HG03064 (cell line): ENCODE measurements at regions not wholly inside any gene's neighbourhood (a gene's known extent, or its start where the extent isn't known, plus 50 kb on each side); places are given as distances from the start of the nearest gene placed in this dataset.

ENCODE experiments used
- ATAC-seq: cut with Tn5 transposase; IDR thresholded peaks from one replicate; pipeline ENCODE4 v1.9.1; 2021; ENCODE audit warnings: low read depth; ENCODE audit not compliant: unreplicated experiment

GRCh38 chr16:64475627-64476351, 646.1 kb downstream of the CDH11 start:
- ATAC-seq, result no peak

GRCh38 chr16:64470916-64471315, 650.9 kb downstream of the CDH11 start:
- no peak for ATAC-seq

- ATAC-seq, result no peak
Observed at GRCh38 chr16:64469906-64470702, 651.8 kb downstream of the CDH11 start.

- no peak for ATAC-seq
Observed at GRCh38 chr16:64469351-64469750, 652.5 kb downstream of the CDH11 start.

GRCh38 chr16:64468515-64469090, 653.3 kb downstream of the CDH11 start:
- no peak for ATAC-seq

- ATAC-seq, result no peak
Observed at GRCh38 chr16:64459821-64460220, 662.0 kb downstream of the CDH11 start.

- no peak for ATAC-seq
Observed at GRCh38 chr16:64459402-64459801, 662.5 kb downstream of the CDH11 start.

- no peak for ATAC-seq
Observed at GRCh38 chr16:64455275-64455674, 666.6 kb downstream of the CDH11 start.

- no peak for ATAC-seq
Observed at GRCh38 chr16:64453646-64454045, 668.2 kb downstream of the CDH11 start.

GRCh38 chr16:64452446-64452845, 669.4 kb downstream of the CDH11 start:
- ATAC-seq, result no peak

GRCh38 chr16:64450177-64450576, 671.7 kb downstream of the CDH11 start:
- ATAC-seq, result no peak

- no peak for ATAC-seq
Observed at GRCh38 chr16:64449506-64449905, 672.4 kb downstream of the CDH11 start.

GRCh38 chr16:64445649-64446048, 676.2 kb downstream of the CDH11 start:
- no peak for ATAC-seq

GRCh38 chr16:64445245-64445644, 676.6 kb downstream of the CDH11 start:
- no peak for ATAC-seq

GRCh38 chr16:64440421-64440831, 681.4 kb downstream of the CDH11 start:
- no peak for ATAC-seq

GRCh38 chr16:64440005-64440404, 681.9 kb downstream of the CDH11 start:
- no peak for ATAC-seq

GRCh38 chr16:64437706-64438324, 684.0 kb downstream of the CDH11 start:
- no peak for ATAC-seq

- ATAC-seq, result no peak
Observed at GRCh38 chr16:64434526-64435069, 687.3 kb downstream of the CDH11 start.

- ATAC-seq, result no peak
Observed at GRCh38 chr16:64428463-64429113, 693.3 kb downstream of the CDH11 start.

GRCh38 chr16:64426131-64426666, 695.7 kb downstream of the CDH11 start:
- no peak for ATAC-seq
